ENCODE measurements at regions not wholly inside any gene's neighbourhood (a gene's known extent, or its start where the extent isn't known, plus 50 kb on each side); places are given as distances from the start of the nearest gene placed in this dataset.

- no peak overlapping the region for H3K4me3 ChIP-seq (ENCODE audit: low read depth, low read length)
- TF ChIP-seq CTCF (conservative IDR thresholded peaks at IDR 0.05; ENCODE audit: low read depth, low read length), result no peak
- DNase-seq (ENCODE audit: low read depth), result no peak
Observed at GRCh38 chr12:28132398-28132797, 57.9 kb upstream of the CCDC91 start.

- no peak overlapping the region for H3K4me3 ChIP-seq (ENCODE audit: low read depth, low read length)
- no peak for TF ChIP-seq CTCF (conservative IDR thresholded peaks at IDR 0.05; ENCODE audit: low read depth, low read length)
- no peak for DNase-seq (ENCODE audit: low read depth)
Observed at GRCh38 chr12:28135801-28136439, 54.3 kb upstream of the CCDC91 start.

GRCh38 chr12:28137414-28137813, 52.8 kb upstream of the CCDC91 start:
- no peak for TF ChIP-seq CTCF (conservative IDR thresholded peaks at IDR 0.05; ENCODE audit: low read depth, low read length)
- H3K4me3 ChIP-seq (ENCODE audit: low read depth, low read length), result no peak overlapping the region

GRCh38 chr12:28140404-28140803, 49.9 kb upstream of the CCDC91 start:
- TF ChIP-seq CTCF (conservative IDR thresholded peaks at IDR 0.05; ENCODE audit: low read depth, low read length), result no peak
- no peak overlapping the region for H3K4me3 ChIP-seq (ENCODE audit: low read depth, low read length)
- no peak for DNase-seq (ENCODE audit: low read depth)

More at GRCh38 chr12:28137414-28137813, 52.8 kb upstream of the CCDC91 start:
- no peak for DNase-seq (ENCODE audit: low read depth)
